HG03159 (cell line): ENCODE measurements at regions not wholly inside any gene's neighbourhood (a gene's known extent, or its start where the extent isn't known, plus 50 kb on each side); places are given as distances from the start of the nearest gene placed in this dataset.

Experiments used
- ATAC-seq: cut with Tn5 transposase; IDR thresholded peaks from one replicate; pipeline ENCODE4 v1.9.1; 2021; ENCODE audit warnings: mild to moderate bottlenecking, moderate library complexity; ENCODE audit not compliant: unreplicated experiment

DNA sequence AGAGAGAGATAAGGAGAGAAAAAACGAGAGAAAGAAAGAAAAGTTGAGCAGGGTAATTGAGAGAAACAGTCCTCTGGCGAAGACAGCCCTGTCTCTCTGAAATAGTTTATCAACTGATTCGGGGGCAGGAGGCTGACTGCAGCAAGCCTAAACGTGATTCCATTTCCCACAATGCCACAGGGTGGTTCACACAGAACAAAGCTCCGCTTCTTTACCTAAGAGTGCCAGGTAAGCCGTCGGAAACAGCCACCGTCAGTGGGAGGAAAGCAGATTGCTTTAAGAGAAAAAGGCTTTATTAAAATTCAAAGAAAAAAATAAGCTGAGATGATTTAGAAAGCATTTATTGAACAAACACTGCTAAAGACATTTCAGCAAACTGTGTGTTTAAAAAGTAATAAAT is 271.4 kb upstream of the POU3F3 start:
- ATAC-seq = no peak

DNA sequence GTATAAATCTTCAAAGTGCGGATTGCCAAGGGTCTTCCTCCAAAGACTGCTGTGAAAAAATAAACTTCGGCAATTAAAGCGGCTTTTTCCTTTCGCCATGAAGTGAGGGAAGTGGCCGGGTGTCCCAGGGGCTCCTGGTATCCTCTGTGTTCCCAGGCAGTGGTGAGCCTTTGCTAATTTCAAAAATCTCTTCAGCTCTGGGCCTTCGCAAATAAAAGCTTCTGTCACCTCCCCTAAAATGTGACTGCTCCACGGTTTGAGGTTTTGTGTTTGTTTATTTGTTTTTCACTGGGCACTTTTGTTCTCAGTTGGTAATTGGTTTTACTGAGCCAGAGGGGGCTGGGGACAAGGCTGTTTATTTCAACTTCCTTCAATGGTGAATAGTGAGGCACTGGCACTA is 270.1 kb upstream of the POU3F3 start:
- no peak for ATAC-seq

DNA sequence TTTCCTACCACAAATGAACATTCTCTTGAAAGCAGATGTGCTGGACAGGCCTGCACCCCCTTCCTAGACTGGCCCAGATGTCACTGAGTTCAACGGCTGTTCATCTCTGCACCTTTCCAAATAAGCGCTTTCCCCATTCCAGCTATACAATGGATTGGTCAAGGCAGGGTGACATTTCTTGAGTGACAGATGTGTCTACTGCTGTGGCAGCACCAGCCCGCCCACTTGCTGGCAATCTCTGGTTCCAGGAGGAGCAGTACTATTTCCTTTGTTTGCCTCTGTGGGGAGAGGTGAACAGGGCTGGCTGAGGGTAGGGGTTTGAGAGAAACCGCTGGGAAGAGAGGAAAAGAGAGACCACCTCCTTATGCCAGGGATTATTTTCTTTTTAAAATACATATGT is 269.5 kb upstream of the POU3F3 start:
- ATAC-seq = no peak

DNA sequence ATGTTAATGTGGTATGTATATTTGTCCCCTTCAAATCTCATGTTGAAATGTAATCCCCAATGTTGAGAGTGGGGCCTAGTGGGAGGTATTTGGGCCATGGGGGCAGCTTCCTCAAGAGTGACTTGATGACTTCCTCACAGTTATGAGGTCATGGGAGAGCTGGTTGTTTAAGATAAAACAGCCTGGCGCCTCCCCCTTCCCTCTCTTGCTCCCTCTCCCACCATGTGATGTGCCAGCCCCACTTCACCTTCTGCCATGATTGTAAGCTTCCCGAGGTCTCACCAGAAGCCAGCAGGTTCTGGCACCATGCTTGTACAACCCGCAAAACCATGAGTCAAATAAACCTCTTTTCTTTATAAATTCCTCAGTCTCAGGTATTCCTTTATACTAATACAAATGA is 258.3 kb upstream of the POU3F3 start:
- ATAC-seq = no peak

DNA sequence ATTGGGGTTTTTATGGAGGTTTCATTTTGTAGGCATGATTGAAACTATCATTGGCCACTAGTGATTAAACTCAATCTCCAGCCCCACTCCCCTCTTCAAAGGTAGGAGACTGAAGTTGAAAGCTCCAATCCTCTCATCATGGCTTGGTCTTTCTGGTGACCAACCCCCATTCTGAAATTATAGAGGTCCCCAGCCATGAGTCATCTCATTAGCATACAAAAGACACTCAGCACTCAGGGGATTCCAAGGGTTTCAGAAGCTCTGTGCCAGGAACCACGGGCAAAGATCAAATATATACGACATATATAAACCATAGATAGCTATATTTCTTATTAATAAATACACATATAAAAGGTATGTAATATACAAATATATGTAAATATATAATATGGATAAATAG is 256.0 kb upstream of the POU3F3 start:
- no peak for ATAC-seq

DNA sequence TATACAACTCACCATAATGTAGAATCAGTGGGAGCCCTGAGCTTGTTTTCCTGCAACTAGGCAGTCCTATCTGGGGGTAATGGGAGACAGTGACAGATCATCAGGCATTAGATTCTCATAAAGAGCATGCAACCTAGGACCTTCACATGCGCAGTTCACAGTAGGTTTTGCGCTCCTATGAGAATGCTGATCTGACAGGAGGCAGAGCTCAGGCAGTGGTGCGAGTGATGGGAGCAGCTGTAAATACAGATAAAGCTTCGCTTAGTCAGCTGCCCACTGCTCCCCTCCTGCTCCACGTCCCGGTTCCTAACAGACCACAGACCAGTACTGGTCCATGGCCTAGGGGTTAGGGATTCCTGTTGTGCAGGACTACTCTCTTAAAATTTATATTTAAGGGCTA is 255.3 kb upstream of the POU3F3 start:
- ATAC-seq = no peak

DNA sequence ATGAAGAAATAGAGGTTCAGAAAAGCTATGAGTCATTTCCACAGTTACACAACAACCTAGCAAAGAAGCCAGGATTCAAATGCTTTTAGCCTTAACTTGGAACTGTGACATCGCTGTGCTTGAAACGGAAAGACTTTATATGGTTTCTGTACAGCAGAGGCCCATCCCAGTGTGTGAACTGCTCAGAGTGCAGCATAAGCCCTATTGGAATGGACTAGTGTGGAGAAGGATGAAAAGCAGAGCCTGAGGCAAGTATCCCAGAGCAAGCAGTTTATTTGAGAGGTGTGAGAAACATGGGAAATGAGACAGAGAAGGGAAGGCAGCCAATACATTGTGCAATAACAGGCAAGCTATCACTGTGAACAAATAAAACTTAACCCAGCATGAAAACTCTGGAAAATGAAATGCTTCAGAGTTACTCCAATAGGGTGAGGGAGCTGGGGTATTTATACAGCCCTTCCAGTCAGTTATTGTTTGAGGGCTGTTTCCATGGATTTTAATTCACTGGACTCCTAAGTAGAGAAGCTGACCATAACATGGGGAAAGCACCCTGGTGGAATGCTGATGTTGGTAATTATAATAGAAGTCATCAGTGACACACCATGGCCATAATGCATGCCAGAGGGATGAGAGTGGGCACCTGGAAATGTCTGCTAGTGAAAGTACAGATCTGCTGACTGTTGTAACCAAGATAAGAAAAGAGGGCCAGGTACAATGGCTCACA is 254.0 kb upstream of the POU3F3 start:
- ATAC-seq = no peak

DNA sequence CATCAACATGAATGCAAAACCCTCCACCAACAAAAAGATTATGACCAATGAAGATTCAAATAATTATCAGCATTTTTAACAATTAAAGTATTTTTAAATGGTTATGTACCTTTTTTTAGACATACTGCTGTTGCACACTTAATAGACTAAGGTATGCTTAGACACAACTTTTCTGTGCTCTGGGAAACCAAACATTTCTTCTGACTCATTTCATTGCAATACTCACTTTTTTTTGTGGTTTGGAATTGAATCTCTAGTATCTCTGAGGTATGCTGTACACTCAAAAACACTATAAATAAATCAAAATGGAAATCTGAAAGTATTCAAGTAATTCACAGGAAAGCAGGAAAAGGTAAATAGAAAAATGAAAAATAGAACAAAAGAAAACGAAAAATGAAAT is 247.9 kb upstream of the POU3F3 start:
- no peak for ATAC-seq

DNA sequence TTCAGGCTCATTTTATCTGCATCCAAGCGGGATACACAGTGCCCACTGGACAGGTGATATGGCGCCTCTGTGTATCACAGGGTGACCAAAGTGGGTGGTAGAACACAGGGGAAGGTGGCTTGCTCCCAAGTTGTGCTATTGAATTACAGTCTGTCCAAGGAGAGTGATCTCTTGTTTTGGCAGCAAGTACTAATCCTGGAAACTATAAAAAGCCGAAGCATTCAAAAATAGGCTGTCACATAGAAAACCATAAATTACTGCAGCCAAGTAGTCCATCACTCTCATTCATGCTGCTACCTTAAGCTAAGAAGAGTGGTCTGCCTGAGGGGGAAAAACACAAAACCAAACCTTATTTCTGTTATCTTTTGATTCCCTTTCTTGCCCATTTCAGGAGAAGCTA is 237.1 kb upstream of the POU3F3 start:
- ATAC-seq = no peak

DNA sequence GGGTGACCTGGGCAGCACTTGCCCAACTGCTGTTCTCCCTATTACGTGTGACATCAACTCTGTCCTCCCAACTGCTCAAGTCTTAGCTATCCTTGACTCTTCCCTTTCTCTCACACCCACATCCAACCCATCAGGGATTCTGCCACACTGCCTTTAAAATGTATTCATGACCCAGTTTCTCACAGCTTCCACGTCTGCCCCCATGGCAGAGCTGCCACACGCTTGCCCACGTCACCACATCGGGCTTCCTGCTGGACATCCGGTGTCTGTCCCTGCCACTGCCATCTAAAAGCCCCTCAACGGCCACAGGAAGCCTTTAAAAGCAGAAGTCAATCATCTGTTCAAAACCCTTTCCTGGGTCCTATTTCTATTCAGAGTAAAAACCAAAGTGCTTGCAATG is 233.1 kb upstream of the POU3F3 start:
- ATAC-seq = no peak

DNA sequence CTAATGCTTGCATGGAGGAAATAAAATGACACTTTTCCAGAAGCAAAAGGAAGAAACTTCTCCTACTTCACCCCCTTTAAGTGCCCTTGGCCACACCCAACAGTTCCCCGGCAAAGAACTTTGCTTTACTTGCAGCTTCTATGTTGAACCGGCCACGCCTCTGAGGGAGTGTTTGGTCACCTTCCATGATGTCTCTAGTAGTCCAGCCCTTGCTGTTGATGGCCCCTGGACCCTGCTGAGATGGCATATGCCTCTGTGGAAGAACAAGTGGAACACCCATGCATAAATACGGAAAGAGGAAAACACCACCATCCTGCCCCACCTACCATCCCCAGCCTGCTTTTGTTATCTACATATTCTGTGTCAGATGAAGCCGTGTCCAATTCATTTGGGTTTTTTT is 218.3 kb upstream of the POU3F3 start:
- ATAC-seq = no peak

DNA sequence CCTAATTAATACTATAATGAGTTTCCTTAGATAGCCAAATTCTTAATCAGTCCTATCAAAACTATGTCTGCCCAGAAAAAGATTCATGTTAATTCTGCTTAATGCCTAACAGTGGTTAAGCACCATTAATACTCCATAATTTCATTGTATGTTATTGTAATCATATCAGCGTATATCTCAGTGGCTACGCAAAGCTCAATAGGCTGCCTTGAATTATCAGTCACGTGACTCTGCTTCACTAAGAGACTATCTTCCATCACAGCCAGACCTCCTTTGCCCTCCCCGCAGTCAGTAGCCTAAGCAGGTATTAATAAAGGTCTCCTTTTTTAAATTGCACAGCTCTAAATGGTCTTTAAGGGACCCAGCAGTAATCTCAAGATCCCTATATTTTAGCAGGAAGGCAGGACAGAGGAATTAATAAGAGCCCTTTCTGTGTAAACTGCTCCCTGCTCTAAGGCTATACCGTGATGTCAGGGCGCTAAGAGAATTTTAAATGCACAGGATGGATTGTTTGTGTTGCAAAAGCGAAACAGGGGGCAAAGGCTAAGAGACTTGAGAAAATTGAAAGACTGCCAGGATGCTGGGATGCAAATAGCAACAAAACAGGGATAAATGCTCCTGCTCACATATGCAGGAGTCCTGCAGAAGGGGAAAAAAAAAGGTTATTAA is 215.6 kb upstream of the POU3F3 start:
- ATAC-seq = no peak

DNA sequence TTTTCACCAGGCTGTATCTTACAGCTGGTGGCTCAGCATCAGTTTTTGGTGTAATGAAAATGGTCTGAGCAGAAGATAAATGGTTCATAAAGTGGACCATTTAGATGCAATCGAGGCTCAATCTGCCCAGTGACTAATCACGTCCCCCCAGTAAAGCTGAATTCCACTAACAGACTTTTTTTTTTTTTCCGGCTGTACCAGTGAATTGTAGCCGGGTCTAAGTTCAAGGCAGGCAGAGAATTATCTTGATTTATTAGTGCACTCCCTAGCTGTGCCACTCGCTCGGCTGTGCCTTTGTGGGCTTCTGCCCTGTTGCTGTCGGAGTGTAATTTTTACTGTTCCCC is 215.1 kb upstream of the POU3F3 start:
- ATAC-seq = no peak

DNA sequence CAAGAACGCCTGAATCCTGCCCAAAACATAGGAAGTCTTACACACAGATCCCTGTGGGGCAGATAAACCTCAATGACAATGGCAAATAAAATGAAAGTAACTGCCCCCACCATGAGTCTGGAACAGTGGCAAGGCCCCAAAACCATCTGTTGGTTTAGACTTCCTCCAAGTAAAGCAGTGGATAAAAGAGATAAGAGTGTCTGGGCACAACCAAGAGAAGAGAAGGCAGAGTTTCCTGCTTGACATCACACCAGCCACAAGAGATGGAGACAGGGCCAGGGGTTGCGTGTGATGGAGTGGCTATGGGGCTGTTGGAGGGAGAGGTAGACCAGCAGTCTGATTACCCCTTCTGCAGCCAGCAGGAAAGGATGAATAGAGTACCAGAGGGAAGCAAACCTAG is 212.1 kb upstream of the POU3F3 start:
- ATAC-seq = no peak

DNA sequence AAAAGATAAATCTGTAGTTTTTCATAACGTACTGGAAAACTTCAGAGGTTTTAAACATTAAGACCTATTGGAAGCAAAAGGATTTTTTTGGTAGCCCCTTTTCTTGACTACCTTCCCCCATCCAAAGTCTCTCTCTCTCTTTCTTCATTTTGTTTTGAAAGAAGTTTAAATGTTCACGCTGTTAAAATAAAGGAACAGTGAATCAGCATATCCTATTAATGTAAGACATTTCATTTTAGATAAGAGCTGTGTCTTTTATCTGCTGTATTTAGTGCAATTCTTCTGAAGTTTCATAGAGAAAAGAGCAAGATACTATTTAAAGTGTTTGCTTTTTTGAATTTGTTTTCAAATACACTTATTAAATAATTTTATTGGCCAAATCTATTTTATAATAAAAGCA is 205.5 kb upstream of the POU3F3 start:
- no peak for ATAC-seq

DNA sequence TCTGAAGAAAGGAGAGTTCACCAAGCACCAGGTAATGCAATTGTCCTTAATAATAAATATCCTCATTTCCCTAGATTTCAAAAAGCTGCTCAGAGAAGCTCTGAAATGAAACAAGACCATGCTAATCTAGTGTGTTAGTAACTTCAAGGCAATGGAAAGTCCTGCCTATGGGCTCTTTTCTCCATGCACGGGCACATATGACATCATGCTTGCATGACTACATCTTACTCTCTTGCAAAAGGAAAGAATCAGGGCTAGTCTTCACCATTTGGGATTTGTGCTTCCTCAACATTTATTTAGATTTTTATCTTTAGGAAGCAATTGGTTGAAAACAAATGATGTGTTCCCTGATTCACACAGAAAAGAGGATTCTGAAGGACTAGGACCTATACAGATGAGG is 204.0 kb upstream of the POU3F3 start:
- ATAC-seq = no peak

DNA sequence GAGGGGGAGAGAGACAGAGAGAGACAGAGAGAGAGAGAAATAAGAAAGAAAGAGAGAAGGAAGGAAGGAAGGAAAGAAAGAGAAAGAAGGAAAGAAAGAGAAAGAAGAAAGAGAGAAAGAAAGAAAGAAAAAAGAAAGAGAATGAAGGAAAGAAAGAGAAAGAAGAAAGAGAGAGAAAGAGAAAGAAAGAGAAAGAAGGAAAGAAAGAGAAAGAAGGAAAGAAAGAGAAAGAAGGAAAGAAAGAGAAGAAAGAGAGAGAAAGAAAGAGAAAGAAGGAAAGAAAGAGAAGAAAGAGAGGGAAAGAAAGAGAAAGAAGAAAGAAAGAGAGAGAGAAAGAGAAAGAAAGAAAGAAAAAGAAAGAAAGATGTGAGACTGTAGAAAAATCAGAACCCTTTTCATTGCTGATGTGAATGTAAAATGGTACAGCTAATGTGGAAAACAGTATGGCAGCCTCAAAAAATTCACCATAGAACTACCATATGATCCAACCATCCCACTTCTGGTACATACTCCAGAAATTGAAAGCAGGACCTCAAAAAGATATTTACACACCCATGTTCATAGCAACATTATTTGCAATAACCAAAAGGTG is 203.4 kb upstream of the POU3F3 start:
- ATAC-seq = no peak

DNA sequence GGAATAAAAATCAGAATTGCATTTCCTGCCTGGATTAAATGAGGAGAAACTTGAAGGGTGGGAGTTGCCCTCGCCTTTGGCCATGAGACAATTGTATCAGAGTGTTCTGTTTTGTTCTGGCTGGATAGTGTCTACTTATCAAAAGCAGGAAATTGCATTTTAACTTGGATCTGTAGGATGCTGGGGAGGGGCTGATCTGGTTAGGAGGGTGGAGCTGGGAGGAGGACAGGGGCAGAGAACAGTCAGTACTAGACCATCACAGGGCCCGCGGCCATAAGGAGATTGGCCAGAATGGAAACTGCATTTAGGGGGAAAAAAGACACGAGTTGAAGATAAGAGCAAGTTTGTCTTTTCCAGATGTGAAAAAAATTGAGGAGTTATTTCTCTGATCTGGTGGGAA is 199.1 kb upstream of the POU3F3 start:
- ATAC-seq = no peak

DNA sequence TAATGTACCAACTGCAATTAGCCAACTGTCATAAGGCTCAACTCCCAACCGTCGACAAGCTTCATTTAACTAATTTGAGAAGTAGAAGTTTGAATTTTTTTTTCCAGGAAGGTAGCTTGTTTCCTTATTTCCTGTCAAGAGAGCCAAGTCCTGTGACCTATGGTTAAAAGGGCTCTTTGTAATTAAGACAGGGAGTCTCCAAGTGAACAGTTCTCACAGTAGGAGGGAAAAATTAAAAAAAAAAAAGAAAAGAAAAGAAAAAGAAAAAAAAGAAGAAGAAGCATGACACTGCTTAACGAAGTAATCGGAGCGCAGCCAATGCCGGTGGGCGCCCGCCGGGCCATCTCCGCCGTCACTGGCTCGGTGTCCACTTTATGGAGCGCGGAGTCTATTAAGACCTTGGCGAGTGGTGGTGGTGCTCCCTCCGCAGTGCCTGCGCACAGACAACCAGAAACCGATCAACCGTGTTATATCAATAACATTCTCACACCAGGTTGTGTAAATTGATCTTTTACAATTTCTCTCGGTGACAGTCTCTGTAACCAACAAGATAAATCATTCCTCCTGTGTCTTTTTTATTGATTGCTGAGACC is 197.2 kb upstream of the POU3F3 start:
- no peak for ATAC-seq

DNA sequence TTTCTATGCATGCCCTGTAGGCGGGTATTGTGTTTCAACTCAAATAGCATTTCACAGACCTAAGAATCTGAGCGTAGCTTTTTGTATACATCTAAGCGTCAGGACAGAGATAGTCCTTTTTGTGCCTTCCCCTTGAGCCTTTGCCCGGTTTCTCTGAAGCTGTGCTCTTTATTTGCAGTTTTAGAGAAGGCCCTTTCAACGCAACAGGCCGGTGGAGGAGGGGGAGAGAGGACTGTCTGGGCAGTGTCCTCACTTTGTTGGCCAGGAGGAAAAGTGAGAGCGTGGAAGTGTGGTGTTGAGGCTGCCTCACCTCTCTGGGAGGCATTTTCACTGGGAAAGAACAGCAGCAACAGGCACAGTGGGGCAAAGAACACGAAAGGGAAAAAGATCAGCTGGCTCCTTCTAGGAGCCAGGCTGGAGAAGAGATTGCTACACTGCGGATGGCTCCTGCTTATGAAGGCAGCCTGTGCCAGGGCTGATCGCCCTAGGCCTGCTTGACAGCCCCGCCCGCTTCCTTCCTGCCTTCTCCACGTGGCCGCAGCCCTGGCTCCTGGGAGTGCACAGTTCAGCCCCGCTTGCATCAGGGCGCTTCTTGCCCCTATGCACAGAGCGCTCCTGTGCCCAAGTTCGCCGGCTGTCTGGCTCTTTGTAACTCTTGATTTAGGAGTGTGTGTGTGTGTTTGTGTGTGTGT is 195.6 kb upstream of the POU3F3 start:
- ATAC-seq = no peak

DNA sequence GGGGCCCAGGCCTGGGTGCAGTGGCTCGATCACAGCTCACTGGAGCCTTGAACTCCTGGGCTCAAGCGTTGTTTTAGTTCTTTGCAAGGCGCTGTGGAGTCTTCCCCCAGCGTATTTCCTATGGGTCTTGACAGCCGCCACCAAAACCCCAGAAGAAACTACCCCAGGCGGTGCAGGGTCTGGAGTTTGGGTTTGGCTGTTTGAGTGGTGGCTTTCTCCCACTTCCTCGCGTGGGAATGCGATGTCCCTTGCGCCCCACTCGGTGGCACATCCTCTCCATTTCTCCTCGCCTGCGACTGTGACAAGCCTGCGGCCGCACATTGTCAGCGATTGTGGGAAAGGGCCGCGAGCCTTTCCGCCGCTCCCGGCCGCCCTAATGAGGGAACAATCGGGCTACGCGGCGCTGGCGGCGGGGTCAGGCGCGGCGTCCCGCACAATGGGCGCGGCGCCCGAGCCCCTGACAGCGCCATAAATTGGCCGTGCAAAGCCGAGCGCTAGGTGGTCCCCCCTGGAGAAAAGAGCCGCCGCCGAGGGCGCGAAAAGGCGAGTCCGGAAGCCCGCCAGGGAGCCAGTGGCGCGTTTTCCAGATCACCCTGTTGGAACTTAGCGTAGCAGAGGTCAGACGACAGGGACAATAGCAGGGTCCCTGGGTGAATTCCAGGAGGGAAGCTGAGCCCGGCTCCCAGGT is 194.9 kb upstream of the POU3F3 start:
- no peak for ATAC-seq
